ENCODE measurements at regions not wholly inside any gene's neighbourhood (a gene's known extent, or its start where the extent isn't known, plus 50 kb on each side); places are given as distances from the start of the nearest gene placed in this dataset.

- Histone ChIP-seq H3K27ac (no peak overlapping the region), H3K36me3 (no peaks in the 10 kb centered on the region)
- TF ChIP-seq CTCF (IDR thresholded peaks at IDR 0.05) (no peak), POLR2A (IDR thresholded peaks at IDR 0.05) (no peak)
Measured at GRCh38 chr1:234752927-234753326, 142.9 kb upstream of the IRF2BP2 start.

DNA sequence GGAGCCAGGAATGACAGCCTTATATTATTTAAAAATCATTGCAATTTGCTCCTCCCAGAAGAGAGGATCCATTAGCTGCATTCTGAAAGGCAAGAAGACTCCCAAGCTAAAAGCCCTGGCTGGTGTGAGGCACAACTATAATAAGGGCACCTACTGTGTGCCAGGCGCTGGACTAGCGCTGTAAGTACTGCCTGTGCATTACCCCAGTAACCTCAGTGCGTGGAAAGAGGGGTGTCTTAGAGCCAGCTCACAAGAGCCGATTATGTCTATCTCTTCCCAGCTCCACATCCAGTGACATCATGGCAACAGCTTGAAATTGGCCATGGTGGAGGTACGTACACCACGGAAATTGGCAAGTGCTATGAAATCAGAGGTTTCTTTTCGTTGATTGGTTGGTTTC lies 141.7 kb upstream of the IRF2BP2 start:
- no peak for DNase-seq
- TF ChIP-seq CTCF (IDR thresholded peaks at IDR 0.05) = no peak
- TF ChIP-seq POLR2A (IDR thresholded peaks at IDR 0.05) = no peak
- Histone ChIP-seq H3K27ac (peak overlapping the region in 2 of 4 donors; percentile 8 to 44), H3K36me3 (no peaks in the 10 kb centered on the region), H3K4me3 (no peak overlapping the region), H3K27me3 (no peaks in the 10 kb centered on the region), H3K9me3 (no peaks in the 10 kb centered on the region), H3K4me1 (peaks cover 0 to 4% (median 0%) of the 10 kb centered on the region in 4 donors)

More at GRCh38 chr1:234752927-234753326, 142.9 kb upstream of the IRF2BP2 start:
- Histone ChIP-seq H3K27me3 (no peaks in the 10 kb centered on the region), H3K4me3 (no peak overlapping the region), H3K9me3 (no peaks in the 10 kb centered on the region), H3K4me1 (peaks cover 0 to 4% (median 0%) of the 10 kb centered on the region in 4 donors)
- no peak for DNase-seq

DNA sequence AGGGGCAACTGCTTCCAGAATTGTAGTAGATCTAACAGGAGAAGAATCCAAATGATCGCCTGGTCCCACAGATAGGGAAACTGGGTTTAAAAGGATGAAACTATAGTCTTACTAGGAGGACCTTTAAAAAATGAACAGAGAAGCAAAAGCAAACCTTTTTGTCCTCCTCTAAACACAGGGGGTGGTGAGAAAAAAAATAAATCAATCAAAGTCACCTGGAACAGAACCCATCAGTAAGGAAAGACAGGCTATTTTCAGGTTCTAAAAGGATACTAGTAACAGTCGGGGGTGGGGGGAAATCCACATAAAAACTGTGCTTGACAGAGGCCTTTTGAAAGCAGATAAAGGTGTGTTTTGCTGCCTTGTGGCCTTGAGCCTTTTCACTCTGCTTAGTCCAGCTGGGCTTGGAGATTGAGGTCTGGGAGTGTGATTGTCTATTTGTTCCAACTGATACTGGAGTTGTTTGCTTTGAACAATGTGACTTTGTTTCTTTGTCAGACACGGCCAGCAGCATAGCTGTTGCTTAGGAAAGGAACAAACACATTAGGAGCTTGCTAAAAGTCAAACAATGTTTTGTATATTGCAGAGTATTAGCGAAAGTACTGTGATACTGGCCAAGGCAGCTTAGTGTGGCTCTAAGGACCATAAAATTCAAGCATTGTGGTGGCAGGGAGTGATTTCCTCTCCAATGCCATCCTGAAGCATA lies 141.1 kb upstream of the IRF2BP2 start:
- H3K9me3 ChIP-seq = no peaks in the 10 kb centered on the region
- H3K36me3 ChIP-seq = no peaks in the 10 kb centered on the region
- no peaks in the 10 kb centered on the region for H3K27me3 ChIP-seq
- no peak for TF ChIP-seq POLR2A (IDR thresholded peaks at IDR 0.05)
- no peak for TF ChIP-seq CTCF (IDR thresholded peaks at IDR 0.05)
- H3K4me1 ChIP-seq = peaks cover 0 to 4% (median 0%) of the 10 kb centered on the region in 4 donors
- no peak overlapping the region for H3K4me3 ChIP-seq
- DNase-seq = no peak
- H3K27ac ChIP-seq = peak overlapping the region in 2 of 4 donors; percentile 44 to 50

DNA sequence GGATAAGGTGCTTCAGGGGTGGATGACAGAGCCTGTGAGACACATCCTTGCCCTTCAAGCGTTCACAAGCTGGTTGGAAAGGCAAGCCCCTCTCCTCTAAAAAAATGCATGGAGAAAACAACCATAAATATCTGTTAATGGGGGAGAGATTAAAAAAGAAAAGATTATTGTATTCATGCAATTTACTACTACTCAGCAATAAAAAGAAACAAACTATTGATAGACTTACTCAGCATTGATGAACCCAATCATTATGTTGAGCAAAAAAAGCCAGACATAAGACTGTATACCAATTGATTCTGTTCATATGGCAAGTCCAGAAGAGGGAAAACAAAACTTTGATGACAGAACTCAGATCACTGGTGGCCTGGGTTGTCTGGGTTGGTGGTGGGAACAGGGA lies 138.7 kb upstream of the IRF2BP2 start:
- DNase-seq = no peak
- Histone ChIP-seq H3K4me1 (peaks cover 0 to 4% (median 0%) of the 10 kb centered on the region in 4 donors), H3K27ac (no peak overlapping the region), H3K9me3 (no peaks in the 10 kb centered on the region), H3K36me3 (no peaks in the 10 kb centered on the region), H3K4me3 (no peak overlapping the region), H3K27me3 (no peaks in the 10 kb centered on the region)
- TF ChIP-seq POLR2A (IDR thresholded peaks at IDR 0.05) (no peak), CTCF (IDR thresholded peaks at IDR 0.05) (no peak)

DNA sequence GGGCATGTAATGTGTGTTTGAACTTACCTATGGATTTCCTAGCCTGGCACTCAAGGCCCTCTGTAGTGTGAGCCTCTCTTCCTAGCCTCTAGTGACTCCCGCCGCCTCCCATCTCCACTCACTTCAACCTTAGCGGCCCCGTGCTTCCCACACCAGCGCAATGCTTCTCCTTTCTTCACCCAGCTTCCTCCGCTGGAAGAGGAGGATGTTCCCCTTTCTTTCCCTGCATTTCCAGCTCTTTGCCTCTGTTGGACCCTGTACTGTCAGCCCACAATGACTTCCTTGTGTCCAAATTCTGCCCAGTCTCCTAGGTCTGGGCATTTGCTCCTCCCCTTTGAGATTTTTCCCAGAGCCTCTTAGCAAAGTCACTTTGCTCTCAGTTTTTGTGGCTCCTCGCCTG lies 138.1 kb upstream of the IRF2BP2 start:
- Histone ChIP-seq H3K27me3 (no peaks in the 10 kb centered on the region), H3K9me3 (no peaks in the 10 kb centered on the region), H3K27ac (no peak overlapping the region), H3K4me3 (no peak overlapping the region), H3K4me1 (peaks cover 0 to 4% (median 0%) of the 10 kb centered on the region in 4 donors), H3K36me3 (no peaks in the 10 kb centered on the region)
- no peak for DNase-seq
- TF ChIP-seq CTCF (IDR thresholded peaks at IDR 0.05) (no peak), POLR2A (IDR thresholded peaks at IDR 0.05) (no peak)
